ENCODE measurements at regions not wholly inside any gene's neighbourhood (a gene's known extent, or its start where the extent isn't known, plus 50 kb on each side); places are given as distances from the start of the nearest gene placed in this dataset.
"Not testable (repeated sequence)": the region's sequence is repeated elsewhere in the genome, so short reads cannot be mapped to it uniquely, and the experiment has no call there.

GRCh38 chr9:67723185-67723584, 135.5 kb upstream of the ANKRD20A1 start:
- TF ChIP-seq CTCF, POLR2A, POLR2AphosphoS5 (IDR thresholded peaks at IDR 0.05): not testable (repeated sequence)

Data from upper lobe of left lung (tissue), 4 donors.